Hepatocyte (in vitro differentiated cells): ENCODE measurements at regions not wholly inside any gene's neighbourhood (a gene's known extent, or its start where the extent isn't known, plus 50 kb on each side); places are given as distances from the start of the nearest gene placed in this dataset.

Experiments
- DNase-seq: peaks from one replicate; pipeline ENCODE4 v3.0.0-alpha.2; 2016; ENCODE audit warnings: low spot score
- H2AFZ ChIP-seq: fragments of 200-600 bp; sonication (generic); 2 replicates; pipeline ENCODE4 v1.6.0; 2016; ENCODE audit warnings: antibody characterized with exemption, mild to moderate bottlenecking
- H3K27ac ChIP-seq: fragments of 200-600 bp; sonication (generic); 2 replicates; pipeline ENCODE4 v1.5.1; 2016; ENCODE audit warnings: mild to moderate bottlenecking
- H3K27me3 ChIP-seq: fragments of 200-600 bp; sonication (generic); 2 replicates; pipeline ENCODE4 v1.6.1; 2016
- H3K36me3 ChIP-seq: fragments of 200-600 bp; sonication (generic); replicated peaks from 2 replicates; pipeline ENCODE4 v1.5.1; 2016; ENCODE audit warnings: low read depth; ENCODE audit not compliant: insufficient read depth
- H3K4me1 ChIP-seq: fragments of 200-600 bp; sonication (generic); 2 replicates; pipeline ENCODE4 v1.5.1; 2016; ENCODE audit warnings: mild to moderate bottlenecking, moderate library complexity; ENCODE audit not compliant: insufficient read depth
- H3K4me2 ChIP-seq: fragments of 200-600 bp; sonication (generic); 2 replicates; pipeline ENCODE4 v1.6.0; 2016
- H3K4me3 ChIP-seq: fragments of 200-600 bp; sonication (generic); 2 replicates; pipeline ENCODE4 v1.5.1; 2016; ENCODE audit warnings: mild to moderate bottlenecking
- H3K79me2 ChIP-seq: fragments of 200-600 bp; sonication (generic); 2 replicates; pipeline ENCODE4 v1.6.0; 2017; ENCODE audit warnings: mild to moderate bottlenecking
- H3K9me2 ChIP-seq: fragments of 200-600 bp; sonication (generic); replicated peaks from 2 replicates; pipeline ENCODE4 v1.6.0; 2017; ENCODE audit warnings: mild to moderate bottlenecking; ENCODE audit not compliant: insufficient read depth
- H3K9me3 ChIP-seq: fragments of 200-600 bp; sonication (generic); 2 replicates; pipeline ENCODE4 v1.5.1; 2016; ENCODE audit warnings: low read depth, mild to moderate bottlenecking
- H4K20me1 ChIP-seq: fragments of 200-600 bp; sonication (generic); 2 replicates; pipeline ENCODE4 v1.6.0; 2016; ENCODE audit warnings: mild to moderate bottlenecking; ENCODE audit not compliant: insufficient read depth, poor library complexity, severe bottlenecking
- EZH2 ChIP-seq: fragments of 200-600 bp; sonication (generic); IDR thresholded peaks from 2 replicates; pipeline ENCODE4 v1.6.1; 2016; ENCODE audit warnings: antibody characterized with exemption, mild to moderate bottlenecking, borderline replicate concordance
- EZH2phosphoT487 ChIP-seq: fragments of 200-600 bp; sonication (generic); IDR thresholded peaks from one replicate; pipeline ENCODE4 v1.6.1; 2018; ENCODE audit warnings: antibody characterized with exemption, mild to moderate bottlenecking, low read depth, moderate library complexity; ENCODE audit not compliant: unreplicated experiment, severe bottlenecking
- WGBS: methylation state at CpG from one replicate; pipeline ENCODE4 v1.1.6; 2016; ENCODE audit warnings: low lambda C conversion rate; ENCODE audit errors: missing lambda C conversion rate; 5-methylcytosine and 5-hydroxymethylcytosine counted together
- TF ChIP-seq, protein P1 (sequence below): fragments of 200-600 bp; sonication (generic); IDR thresholded peaks from 2 replicates; pipeline ENCODE4 v1.5.1; 2016; ENCODE audit warnings: antibody characterized with exemption, mild to moderate bottlenecking; ENCODE audit not compliant: poor library complexity

DNA sequence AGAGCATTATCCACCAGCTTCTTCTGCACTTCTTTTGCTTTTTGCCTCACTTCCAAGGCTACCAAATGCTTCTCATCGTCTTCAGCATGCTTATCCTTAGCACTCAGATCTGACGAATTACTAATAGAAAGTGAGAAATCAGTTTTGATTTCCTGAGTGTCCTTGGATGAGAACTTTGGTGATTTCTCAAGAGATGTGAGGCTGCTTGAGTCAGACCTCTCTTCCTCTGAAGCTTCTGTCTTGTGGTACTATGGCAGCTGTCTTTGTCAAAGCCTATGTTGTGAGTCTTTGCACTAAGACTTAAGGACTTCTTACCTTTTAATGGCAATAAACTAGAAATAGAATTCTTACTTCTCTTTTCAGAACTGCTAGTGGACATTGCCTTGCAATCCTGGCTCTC, 169.9 kb downstream of the CPE start:
- H3K36me3 ChIP-seq: no peaks in the 10 kb centered on the region
- no peak overlapping the region for H3K27ac ChIP-seq
- H2AFZ ChIP-seq: no peak overlapping the region
- no peaks in the 10 kb centered on the region for H3K9me3 ChIP-seq
- no peak overlapping the region for H3K4me2 ChIP-seq
- no peak for TF ChIP-seq EZH2
- no peak for TF ChIP-seq EZH2phosphoT487
- TF ChIP-seq, protein P1, sequence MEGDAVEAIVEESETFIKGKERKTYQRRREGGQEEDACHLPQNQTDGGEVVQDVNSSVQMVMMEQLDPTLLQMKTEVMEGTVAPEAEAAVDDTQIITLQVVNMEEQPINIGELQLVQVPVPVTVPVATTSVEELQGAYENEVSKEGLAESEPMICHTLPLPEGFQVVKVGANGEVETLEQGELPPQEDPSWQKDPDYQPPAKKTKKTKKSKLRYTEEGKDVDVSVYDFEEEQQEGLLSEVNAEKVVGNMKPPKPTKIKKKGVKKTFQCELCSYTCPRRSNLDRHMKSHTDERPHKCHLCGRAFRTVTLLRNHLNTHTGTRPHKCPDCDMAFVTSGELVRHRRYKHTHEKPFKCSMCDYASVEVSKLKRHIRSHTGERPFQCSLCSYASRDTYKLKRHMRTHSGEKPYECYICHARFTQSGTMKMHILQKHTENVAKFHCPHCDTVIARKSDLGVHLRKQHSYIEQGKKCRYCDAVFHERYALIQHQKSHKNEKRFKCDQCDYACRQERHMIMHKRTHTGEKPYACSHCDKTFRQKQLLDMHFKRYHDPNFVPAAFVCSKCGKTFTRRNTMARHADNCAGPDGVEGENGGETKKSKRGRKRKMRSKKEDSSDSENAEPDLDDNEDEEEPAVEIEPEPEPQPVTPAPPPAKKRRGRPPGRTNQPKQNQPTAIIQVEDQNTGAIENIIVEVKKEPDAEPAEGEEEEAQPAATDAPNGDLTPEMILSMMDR: no peak
- WGBS: 92% methylated on average over 2 of the region's 2 CpGs
- H4K20me1 ChIP-seq: no peaks in the 10 kb centered on the region
- H3K4me1 ChIP-seq: no peaks in the 10 kb centered on the region
- no peaks in the 10 kb centered on the region for H3K27me3 ChIP-seq
- no peak overlapping the region for H3K4me3 ChIP-seq
- no peak for DNase-seq
- H3K9me2 ChIP-seq: no peaks in the 10 kb centered on the region
- no peaks in the 10 kb centered on the region for H3K79me2 ChIP-seq

DNA sequence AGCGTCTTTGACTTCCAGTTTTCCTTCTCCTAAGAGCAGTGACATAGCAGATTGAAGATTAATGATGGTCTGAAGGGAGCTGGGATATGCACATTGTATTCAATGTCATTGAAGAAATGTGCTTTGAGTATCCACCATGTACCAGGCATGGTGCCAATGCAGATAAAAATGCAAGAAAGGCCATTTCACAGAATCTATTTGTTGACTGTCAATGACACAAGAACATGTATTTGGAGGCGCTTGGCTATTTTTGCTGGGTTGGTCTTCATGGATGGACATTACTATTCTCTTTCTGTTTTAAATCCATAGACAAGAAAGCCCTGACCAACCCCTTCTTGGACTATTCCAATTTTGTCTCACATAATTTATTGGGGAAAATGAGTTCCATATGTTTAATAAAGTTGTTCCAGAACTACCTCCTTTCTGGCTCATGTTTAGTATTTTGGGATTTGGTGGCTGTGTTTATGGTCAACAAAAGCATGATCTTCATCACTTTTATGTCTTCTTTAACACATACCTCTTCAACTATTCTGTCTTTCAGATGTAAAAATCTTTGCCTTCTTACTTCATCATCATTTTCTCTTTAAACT, 174.5 kb downstream of the CPE start:
- WGBS: 94% methylated on average over 2 of the region's 2 CpGs
- Histone ChIP-seq H3K9me3 (no peaks in the 10 kb centered on the region), H4K20me1 (no peaks in the 10 kb centered on the region), H3K4me2 (no peak overlapping the region), H2AFZ (no peak overlapping the region), H3K36me3 (no peaks in the 10 kb centered on the region), H3K4me3 (no peak overlapping the region), H3K27me3 (no peaks in the 10 kb centered on the region), H3K79me2 (no peaks in the 10 kb centered on the region), H3K9me2 (no peaks in the 10 kb centered on the region), H3K4me1 (no peaks in the 10 kb centered on the region), H3K27ac (no peak overlapping the region)
- no peak for DNase-seq
- TF ChIP-seq, protein P1: no peak
- TF ChIP-seq EZH2 (no peak), EZH2phosphoT487 (no peak)

DNA sequence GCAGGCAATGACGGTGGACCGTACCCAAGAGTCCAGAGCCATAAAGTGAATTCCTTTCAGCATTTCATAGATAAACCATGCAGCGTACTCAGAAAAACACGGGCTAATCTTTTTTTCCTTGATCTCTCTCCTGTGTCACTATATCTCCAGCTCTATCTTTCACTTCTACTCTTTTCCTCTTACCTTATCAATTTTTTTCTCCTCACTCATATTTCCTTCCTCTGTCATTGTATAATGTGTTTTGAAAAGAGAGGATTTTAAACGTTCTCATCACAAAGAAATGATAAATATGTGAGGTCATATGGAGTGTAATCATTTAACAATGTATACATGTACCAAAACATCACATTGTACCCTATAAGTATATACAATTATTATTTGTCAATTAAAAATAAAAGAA, 176.5 kb downstream of the CPE start:
- H3K79me2 ChIP-seq: no peaks in the 10 kb centered on the region
- no peak for DNase-seq
- no peak overlapping the region for H3K27ac ChIP-seq
- no peaks in the 10 kb centered on the region for H3K9me3 ChIP-seq
- H3K4me2 ChIP-seq: no peak overlapping the region
- H3K4me3 ChIP-seq: no peak overlapping the region
- TF ChIP-seq EZH2phosphoT487: no peak
- no peak for TF ChIP-seq EZH2
- TF ChIP-seq, protein P1: no peak
- no peaks in the 10 kb centered on the region for H3K9me2 ChIP-seq
- no peaks in the 10 kb centered on the region for H3K4me1 ChIP-seq
- no peak overlapping the region for H2AFZ ChIP-seq
- H3K27me3 ChIP-seq: no peaks in the 10 kb centered on the region
- no peaks in the 10 kb centered on the region for H4K20me1 ChIP-seq
- H3K36me3 ChIP-seq: no peaks in the 10 kb centered on the region
- WGBS: 37% methylated on average over 5 of the region's 5 CpGs
